DMS153 (cell line): ENCODE measurements at regions not wholly inside any gene's neighbourhood (a gene's known extent, or its start where the extent isn't known, plus 50 kb on each side); places are given as distances from the start of the nearest gene placed in this dataset.

ENCODE experiments used
- DNase-seq: peaks from one replicate; lab custom pipeline; 2025; lab: John Stamatoyannopoulos, UW

GRCh38 chr2:184532551-184532950 is 65.8 kb upstream of the ZNF804A start:
- no peak for DNase-seq

GRCh38 chr2:184534986-184535385 is 63.3 kb upstream of the ZNF804A start:
- no peak for DNase-seq

- no peak for DNase-seq
Measured at GRCh38 chr2:184540246-184540789, 58.0 kb upstream of the ZNF804A start.

- no peak for DNase-seq
Measured at GRCh38 chr2:184541591-184541990, 56.7 kb upstream of the ZNF804A start.

- DNase-seq: no peak
Measured at GRCh38 chr2:184543832-184544231, 54.5 kb upstream of the ZNF804A start.
